GM12891 (cell line): ENCODE measurements at regions not wholly inside any gene's neighbourhood (a gene's known extent, or its start where the extent isn't known, plus 50 kb on each side); places are given as distances from the start of the nearest gene placed in this dataset.

Experiments used
- DNase-seq: peaks from one replicate; pipeline ENCODE4 v3.0.0; 2011; ENCODE audit warnings: low spot score; ENCODE audit not compliant: insufficient read length
- FAIRE-seq: peaks from 2 replicates; lab custom pipeline; 2011; peaks lifted over from hg19 to GRCh38; lab: Jason Lieb, UNC
- PAX5 ChIP-seq: IDR thresholded peaks from 2 replicates; pipeline ENCODE4 v1.6.1; 2011; ENCODE audit warnings: low read length, moderate library complexity, mild to moderate bottlenecking; ENCODE audit not compliant: insufficient read depth, severe bottlenecking
- POLR2A ChIP-seq: IDR thresholded peaks from 2 replicates; pipeline ENCODE4 v1.6.1; 2011; ENCODE audit warnings: low read depth, low read length, control low read depth
- POLR2AphosphoS5 ChIP-seq: IDR thresholded peaks from 2 replicates; pipeline ENCODE4 v1.6.1; 2011; ENCODE audit warnings: low read depth, low read length, control low read depth
- POU2F2 ChIP-seq: IDR thresholded peaks from 2 replicates; pipeline ENCODE4 v1.6.1; 2011; ENCODE audit warnings: low read depth, mild to moderate bottlenecking, control low read depth, low read length, moderate library complexity
- SPI1 ChIP-seq: IDR thresholded peaks from 2 replicates; pipeline ENCODE4 v1.6.1; 2011; ENCODE audit warnings: low read depth, low read length, control low read depth
- TAF1 ChIP-seq: IDR thresholded peaks from 2 replicates; pipeline ENCODE4 v1.6.1; 2011; ENCODE audit warnings: low read depth, low read length, control low read depth

DNA sequence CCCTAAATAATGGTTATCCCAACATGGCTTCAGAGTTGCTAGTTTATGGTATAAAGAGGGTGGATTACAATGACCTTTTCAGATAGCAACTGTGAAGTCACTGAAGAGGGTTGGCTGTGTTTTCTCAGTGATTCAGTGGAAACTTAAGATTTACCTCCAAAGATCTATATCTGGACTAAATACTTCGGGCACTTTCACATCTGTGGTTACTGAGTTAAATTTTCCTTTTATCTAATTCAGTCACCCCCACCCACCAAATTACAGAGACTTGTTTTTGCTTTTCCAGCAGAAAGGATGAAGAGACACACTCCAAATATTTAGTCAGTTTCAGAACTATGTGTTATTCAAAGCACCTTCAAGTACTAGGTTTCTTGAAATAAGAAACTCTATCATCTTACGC, 573.2 kb downstream of the CCDC171 start:
- TF ChIP-seq TAF1 (no peak), SPI1 (no peak), POLR2AphosphoS5 (no peak)
- FAIRE-seq (no peak), DNase-seq (no peak)

DNA sequence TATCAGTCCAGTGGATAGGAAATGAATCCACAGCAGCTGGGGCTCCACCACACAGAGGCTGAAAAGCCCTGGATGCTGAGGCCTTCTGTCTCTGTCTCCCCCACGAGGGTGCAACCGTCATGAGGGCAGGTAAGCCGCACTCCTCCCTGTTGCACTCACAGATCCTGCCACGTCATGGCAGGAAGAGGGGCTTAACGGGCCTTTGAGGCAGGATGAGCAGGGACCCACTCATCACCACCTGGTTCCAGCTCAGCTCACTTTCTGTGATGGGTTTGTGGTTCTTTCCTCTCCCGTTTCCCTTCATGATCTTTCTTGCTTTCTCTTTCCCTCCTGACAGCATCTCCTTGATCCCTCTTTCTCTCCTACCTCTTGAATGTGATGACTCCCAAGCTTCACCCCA, 575.2 kb downstream of the CCDC171 start:
- no peak for FAIRE-seq
- DNase-seq: no peak
- TF ChIP-seq POU2F2: no peak
- no peak for TF ChIP-seq TAF1
- no peak for TF ChIP-seq SPI1
- TF ChIP-seq PAX5: no peak
- no peak for TF ChIP-seq POLR2A
- TF ChIP-seq POLR2AphosphoS5: no peak

DNA sequence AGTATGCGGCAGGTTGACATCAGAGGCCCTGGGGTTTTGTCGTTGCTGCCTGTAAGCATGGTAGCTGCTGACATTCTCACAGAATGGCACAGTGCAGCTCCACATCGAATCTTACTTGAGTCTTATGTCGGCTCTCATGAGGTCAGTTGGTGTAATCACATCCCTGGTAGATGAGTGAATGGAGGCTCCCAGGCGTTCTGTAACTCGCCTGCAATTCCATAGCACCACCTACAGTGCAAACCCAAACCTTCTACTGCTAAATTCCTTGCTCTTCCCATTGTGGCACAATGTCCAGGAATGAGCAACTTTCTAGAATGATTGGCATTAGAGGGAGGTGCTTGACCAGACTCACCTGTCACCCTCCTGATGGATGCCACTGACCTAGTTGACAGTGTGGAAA, 578.4 kb downstream of the CCDC171 start:
- no peak for TF ChIP-seq POU2F2
- no peak for TF ChIP-seq TAF1
- TF ChIP-seq PAX5: no peak
- no peak for TF ChIP-seq SPI1
- no peak for TF ChIP-seq POLR2A
- TF ChIP-seq POLR2AphosphoS5: no peak
- FAIRE-seq (no peak), DNase-seq (no peak)

DNA sequence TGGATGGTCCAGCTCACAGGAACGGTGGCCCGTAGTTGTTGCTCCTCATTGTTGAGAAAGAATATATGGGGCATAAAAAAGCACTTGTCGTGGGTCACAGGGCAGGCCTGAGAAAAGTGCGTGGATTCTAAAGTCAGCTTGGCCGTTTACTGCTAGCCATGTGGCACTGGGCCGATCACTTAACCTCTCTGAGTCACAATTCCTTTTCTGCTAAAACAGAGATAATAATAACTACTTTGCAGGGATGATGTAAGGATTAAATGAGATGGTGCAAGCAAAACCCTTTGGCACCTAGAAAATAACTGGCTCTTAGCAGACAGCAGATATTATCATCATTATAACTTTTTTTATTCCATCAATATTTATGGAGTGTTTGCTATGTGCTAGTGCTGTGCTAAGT, 579.7 kb downstream of the CCDC171 start:
- DNase-seq: no peak
- no peak for FAIRE-seq
- TF ChIP-seq PAX5 (no peak), POU2F2 (no peak), POLR2A (no peak), TAF1 (no peak), SPI1 (no peak), POLR2AphosphoS5 (no peak)

DNA sequence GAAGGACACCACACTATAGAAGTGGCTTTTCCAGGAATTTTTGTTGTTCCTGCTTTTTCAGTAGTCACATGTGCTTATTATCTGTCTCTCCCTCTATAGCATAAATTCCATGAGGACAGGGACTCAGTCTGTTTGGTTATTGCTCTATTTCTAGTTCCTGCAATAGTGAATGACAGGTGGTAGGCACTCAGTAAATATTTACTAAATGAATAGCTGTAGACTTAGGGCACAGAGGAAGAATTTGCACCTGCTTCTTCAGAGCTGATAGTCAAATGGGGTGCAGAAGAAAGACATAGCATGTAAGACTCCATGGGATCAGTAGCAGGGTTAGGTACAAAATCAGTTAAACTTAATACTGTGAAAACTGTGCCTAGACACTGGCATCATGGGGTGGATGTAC, 580.2 kb downstream of the CCDC171 start:
- FAIRE-seq (no peak), DNase-seq (no peak)
- TF ChIP-seq PAX5 (no peak), TAF1 (no peak)

DNA sequence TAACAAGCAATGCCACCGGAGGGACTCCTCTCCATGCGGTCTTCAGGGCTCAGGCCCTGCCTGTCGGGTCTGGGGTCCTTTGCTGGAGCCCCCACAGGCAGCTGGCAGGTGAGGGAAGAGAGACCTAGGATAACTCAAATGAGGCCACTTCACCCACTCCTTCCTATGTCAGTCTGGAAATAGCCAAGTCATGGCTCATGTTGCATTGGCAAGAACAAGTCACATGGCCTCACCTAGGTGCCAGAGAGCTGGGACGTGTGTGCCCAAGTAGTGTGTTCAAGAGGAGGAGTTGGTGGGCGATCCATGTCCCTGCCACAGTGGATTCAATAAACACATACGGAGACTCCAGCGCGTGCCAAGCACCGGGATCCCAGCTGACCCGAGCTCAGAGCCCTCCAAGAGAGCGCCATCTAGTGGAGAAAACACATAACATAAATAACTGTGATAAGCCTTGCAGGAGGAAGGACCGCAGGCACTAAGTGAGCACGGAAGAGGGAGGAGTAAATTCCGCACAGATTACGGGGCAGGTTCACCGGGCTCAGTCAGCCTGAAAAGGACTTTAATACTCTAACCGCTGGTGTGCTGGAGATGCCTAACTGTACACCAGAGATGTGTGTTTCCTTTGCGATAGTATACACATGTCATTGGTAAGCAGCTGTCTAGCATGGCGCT, 580.8 kb downstream of the CCDC171 start:
- DNase-seq: peak; percentile 35
- TF ChIP-seq POLR2A (no peak), PAX5 (no peak), SPI1 (no peak), POLR2AphosphoS5 (no peak)
- peak; percentile 38 for FAIRE-seq

DNA sequence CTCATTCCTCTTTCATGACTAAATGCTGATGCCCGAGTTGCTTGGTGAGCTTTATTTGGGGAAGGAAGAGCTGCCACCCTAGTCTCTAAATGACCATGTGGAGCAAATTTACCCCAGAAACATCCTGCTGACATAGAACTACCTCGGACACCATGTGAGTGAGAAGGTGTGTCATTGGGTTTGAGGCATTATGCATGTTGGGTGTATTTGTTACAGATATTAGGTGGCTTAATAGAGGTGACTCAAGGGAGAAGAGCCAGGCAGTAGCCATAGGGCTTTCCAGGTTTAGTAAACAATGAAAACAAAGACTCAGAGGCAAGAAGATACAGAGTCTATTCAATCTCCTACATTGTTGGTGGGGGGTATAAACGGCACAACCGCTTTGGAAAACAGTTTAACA, 581.5 kb downstream of the CCDC171 start:
- no peak for DNase-seq
- FAIRE-seq: no peak
- TF ChIP-seq PAX5 (no peak), TAF1 (no peak), POLR2AphosphoS5 (no peak), POLR2A (no peak), SPI1 (no peak), POU2F2 (no peak)

DNA sequence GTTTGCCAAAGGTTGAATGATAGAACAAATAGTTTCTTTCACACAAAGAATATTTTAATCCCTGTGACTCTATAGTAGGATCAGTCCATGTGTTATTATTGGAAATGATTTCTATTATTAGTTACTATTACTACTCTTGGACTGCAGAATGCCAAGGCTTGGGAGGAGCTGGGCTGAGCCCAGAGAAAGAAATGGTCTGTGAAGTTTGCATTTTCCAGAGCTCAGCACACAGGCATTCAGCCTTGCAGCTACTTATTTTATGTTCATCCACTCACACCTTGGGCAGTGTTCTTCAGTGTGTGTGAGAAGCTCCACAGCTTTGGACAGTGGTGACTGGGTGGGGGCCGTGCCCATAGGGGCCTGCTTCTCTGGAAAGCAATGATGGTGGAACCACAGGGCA, 583.1 kb downstream of the CCDC171 start:
- no peak for TF ChIP-seq POLR2A
- TF ChIP-seq POU2F2: no peak
- no peak for TF ChIP-seq TAF1
- TF ChIP-seq POLR2AphosphoS5: no peak
- no peak for TF ChIP-seq PAX5
- TF ChIP-seq SPI1: no peak
- FAIRE-seq: no peak
- DNase-seq: no peak

DNA sequence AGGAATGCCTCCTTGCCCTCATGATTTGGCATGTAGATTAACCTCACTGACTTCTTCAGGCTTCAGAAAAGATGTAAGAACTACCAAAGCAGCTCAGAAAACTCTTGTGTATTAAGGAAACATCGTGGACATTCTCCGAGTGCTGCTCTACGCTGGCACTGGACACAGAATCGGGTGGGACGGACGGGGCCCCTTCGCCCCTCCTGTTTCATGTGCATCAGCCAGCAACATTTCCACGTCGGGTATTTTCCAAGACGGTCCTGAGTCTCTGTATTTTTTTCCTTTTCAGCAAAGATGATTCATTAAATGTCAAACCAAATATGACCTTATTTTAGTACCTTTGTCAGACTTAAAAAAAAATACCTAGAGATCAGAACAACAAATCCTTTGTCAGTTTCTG, 583.6 kb downstream of the CCDC171 start:
- no peak for TF ChIP-seq SPI1
- TF ChIP-seq TAF1: no peak

DNA sequence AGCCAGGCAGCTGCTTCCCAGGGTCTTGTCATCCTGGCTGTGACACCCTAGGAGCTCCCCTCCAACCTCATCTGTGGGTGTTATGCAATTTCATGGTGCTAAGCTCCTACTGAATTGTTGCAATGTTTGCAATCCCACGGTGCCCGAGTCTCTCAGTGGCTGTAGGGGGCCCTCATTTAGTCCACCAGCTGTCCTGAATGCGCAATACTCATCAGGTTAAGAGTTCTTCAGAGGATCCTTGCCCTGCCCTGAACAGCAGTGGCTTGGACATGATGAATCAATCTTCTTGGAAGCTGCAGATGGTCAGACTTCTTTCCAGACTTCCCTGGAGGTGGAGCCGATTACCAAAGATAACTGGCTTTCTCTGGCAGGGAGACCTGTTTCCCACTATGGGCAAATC, 584.1 kb downstream of the CCDC171 start:
- TF ChIP-seq SPI1 (no peak), POLR2A (no peak), PAX5 (no peak), POU2F2 (no peak), POLR2AphosphoS5 (no peak), TAF1 (no peak)

More for the DNA sequence above, 583.6 kb downstream of the CCDC171 start:
- FAIRE-seq (no peak), DNase-seq (no peak)

More for the DNA sequence above, 584.1 kb downstream of the CCDC171 start:
- no peak for DNase-seq
- FAIRE-seq: no peak
